Mesodermal cell (in vitro differentiated cells): ENCODE measurements at regions not wholly inside any gene's neighbourhood (a gene's known extent, or its start where the extent isn't known, plus 50 kb on each side); places are given as distances from the start of the nearest gene placed in this dataset.

ENCODE experiments used
- H3K27ac ChIP-seq: 2 replicates; pipeline ENCODE4 v1.7.0; 2013; ENCODE audit warnings: mild to moderate bottlenecking, low read depth, low read length, moderate library complexity; ENCODE audit not compliant: severe bottlenecking
- H3K36me3 ChIP-seq: 2 replicates; pipeline ENCODE4 v1.7.1; 2013; ENCODE audit warnings: mild to moderate bottlenecking, low read length, moderate library complexity; ENCODE audit not compliant: control insufficient read depth, insufficient read depth
- H3K4me1 ChIP-seq: one replicate; pipeline ENCODE4 v1.7.1; 2013; ENCODE audit warnings: mild to moderate bottlenecking, low read length; ENCODE audit not compliant: insufficient read depth, control insufficient read depth, poor library complexity, severe bottlenecking
- H3K4me3 ChIP-seq: 2 replicates; pipeline ENCODE4 v1.7.0; 2013; ENCODE audit warnings: low read length, control low read depth, mild to moderate bottlenecking; ENCODE audit not compliant: insufficient read depth, poor library complexity, severe bottlenecking; ENCODE audit errors: extremely low read depth
- H3K9me3 ChIP-seq: 2 replicates; pipeline ENCODE4 v1.7.1; 2013; ENCODE audit warnings: mild to moderate bottlenecking, low read length, moderate library complexity; ENCODE audit not compliant: control insufficient read depth
- WGBS, 2 experiments: methylation state at CpG; one replicate each; pipeline ENCODE4 v1.1.5; 2013; ENCODE audit warnings: missing lambda C conversion rate in 2 of 2; ENCODE audit not compliant: insufficient coverage in 2 of 2; 5-methylcytosine and 5-hydroxymethylcytosine counted together

- Histone ChIP-seq H3K9me3 (no peaks in the 10 kb centered on the region), H3K36me3 (no peaks in the 10 kb centered on the region), H3K4me3 (no peak overlapping the region), H3K27ac (no peak overlapping the region), H3K4me1 (no peaks in the 10 kb centered on the region)
- WGBS, 2 experiments, result 100% methylated on average over 1 of the region's 1 CpG; no CpG with 5 or more reads in 1 of the 2 experiments
Observed at GRCh38 chr3:24812116-24812515, 317.5 kb upstream of the THRB start.

- 100% methylated on average over 1 of the region's 1 CpG; no CpG with 5 or more reads in 1 of the 2 experiments for WGBS, 2 experiments
- H3K4me3 ChIP-seq, result no peak overlapping the region
- H3K27ac ChIP-seq, result no peak overlapping the region
- H3K4me1 ChIP-seq, result no peaks in the 10 kb centered on the region
- no peaks in the 10 kb centered on the region for H3K9me3 ChIP-seq
- H3K36me3 ChIP-seq, result no peaks in the 10 kb centered on the region
Observed at GRCh38 chr3:24818055-24818454, 323.4 kb upstream of the THRB start.

- 100% methylated on average over 1 to 2 of the region's 4 CpGs for WGBS, 2 experiments
- no peaks in the 10 kb centered on the region for H3K36me3 ChIP-seq
- H3K27ac ChIP-seq, result no peak overlapping the region
- no peaks in the 10 kb centered on the region for H3K9me3 ChIP-seq
- peaks cover 6% of the 10 kb centered on the region for H3K4me1 ChIP-seq
- H3K4me3 ChIP-seq, result no peak overlapping the region
Observed at GRCh38 chr3:24828011-24828410, 333.4 kb upstream of the THRB start.

GRCh38 chr3:24828551-24828950, 333.9 kb upstream of the THRB start:
- no peak overlapping the region for H3K27ac ChIP-seq
- H3K4me3 ChIP-seq, result no peak overlapping the region
- no peaks in the 10 kb centered on the region for H3K36me3 ChIP-seq
- WGBS, 2 experiments, result 88 to 94% methylated on average over 6 of the region's 6 CpGs
- H3K4me1 ChIP-seq, result peaks cover 6% of the 10 kb centered on the region
- H3K9me3 ChIP-seq, result no peaks in the 10 kb centered on the region

GRCh38 chr3:24829011-24829581, 334.4 kb upstream of the THRB start:
- Histone ChIP-seq H3K9me3 (no peaks in the 10 kb centered on the region), H3K36me3 (no peaks in the 10 kb centered on the region), H3K4me3 (peak overlapping the region; percentile 36), H3K4me1 (peaks cover 6% of the 10 kb centered on the region), H3K27ac (no peak overlapping the region)
- WGBS, 2 experiments, result 4 to 6% methylated on average over 39 to 41 of the region's 51 CpGs

- Histone ChIP-seq H3K9me3 (no peaks in the 10 kb centered on the region), H3K36me3 (no peaks in the 10 kb centered on the region), H3K27ac (no peak overlapping the region), H3K4me1 (peaks cover 6% of the 10 kb centered on the region), H3K4me3 (peak overlapping the region; percentile 36)
- WGBS, 2 experiments, result 2% methylated on average over 29 to 33 of the region's 37 CpGs
Observed at GRCh38 chr3:24829629-24830229, 335.1 kb upstream of the THRB start.

GRCh38 chr3:24830230-24831152, 335.8 kb upstream of the THRB start:
- Histone ChIP-seq H3K27ac (no peak overlapping the region), H3K4me3 (peak overlapping the region; percentile 36), H3K4me1 (peaks cover 6% of the 10 kb centered on the region), H3K36me3 (no peaks in the 10 kb centered on the region), H3K9me3 (no peaks in the 10 kb centered on the region)
- 22 to 25% methylated on average over 7 to 12 of the region's 35 CpGs for WGBS, 2 experiments

GRCh38 chr3:24831221-24831620, 336.6 kb upstream of the THRB start:
- Histone ChIP-seq H3K9me3 (no peaks in the 10 kb centered on the region), H3K36me3 (no peaks in the 10 kb centered on the region), H3K4me1 (peaks cover 6% of the 10 kb centered on the region), H3K4me3 (no peak overlapping the region), H3K27ac (no peak overlapping the region)
- 83% methylated on average over 4 of the region's 6 CpGs; no CpG with 5 or more reads in 1 of the 2 experiments for WGBS, 2 experiments

- no peak overlapping the region for H3K4me3 ChIP-seq
- WGBS, 2 experiments, result 83% methylated on average over 3 to 4 of the region's 5 CpGs
- peaks cover 6% of the 10 kb centered on the region for H3K4me1 ChIP-seq
- H3K36me3 ChIP-seq, result no peaks in the 10 kb centered on the region
- H3K27ac ChIP-seq, result no peak overlapping the region
- no peaks in the 10 kb centered on the region for H3K9me3 ChIP-seq
Observed at GRCh38 chr3:24832891-24833290, 338.2 kb upstream of the THRB start.

- H3K4me3 ChIP-seq, result no peak overlapping the region
- no peaks in the 10 kb centered on the region for H3K9me3 ChIP-seq
- H3K27ac ChIP-seq, result no peak overlapping the region
- WGBS, 2 experiments, result 74 to 95% methylated on average over 3 of the region's 4 CpGs
- H3K36me3 ChIP-seq, result no peaks in the 10 kb centered on the region
- H3K4me1 ChIP-seq, result peaks cover 5% of the 10 kb centered on the region
Observed at GRCh38 chr3:24834442-24834841, 339.8 kb upstream of the THRB start.
